GM19193 (cell line): ENCODE measurements at regions not wholly inside any gene's neighbourhood (a gene's known extent, or its start where the extent isn't known, plus 50 kb on each side); places are given as distances from the start of the nearest gene placed in this dataset.

Experiments used
- POLR2A ChIP-seq: IDR thresholded peaks from 4 replicates; pipeline ENCODE4 v1.6.1; 2011; ENCODE audit not compliant: insufficient read depth, insufficient read length; ENCODE audit errors: extremely low read depth

DNA sequence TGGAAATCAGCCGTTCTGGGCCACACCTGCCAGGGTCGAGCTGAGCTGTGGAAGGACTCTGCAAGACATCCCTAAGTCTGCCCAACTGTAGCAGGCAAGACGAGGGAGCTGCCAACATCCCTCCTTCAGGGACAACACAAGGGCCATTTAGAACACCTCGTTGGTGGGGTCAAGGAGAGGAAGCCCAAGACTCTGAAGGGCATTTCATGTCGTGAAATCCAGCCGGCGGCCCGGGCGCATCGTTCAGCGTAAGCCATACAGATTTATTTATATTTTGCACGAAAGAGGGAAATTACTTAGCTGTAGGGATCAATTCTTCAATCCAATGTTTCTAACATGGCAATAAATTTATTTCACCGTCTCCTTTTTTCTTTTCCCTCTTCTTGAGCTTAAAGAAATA, 101.7 kb upstream of the ZC3H12A start:
- no peak for TF ChIP-seq POLR2A

DNA sequence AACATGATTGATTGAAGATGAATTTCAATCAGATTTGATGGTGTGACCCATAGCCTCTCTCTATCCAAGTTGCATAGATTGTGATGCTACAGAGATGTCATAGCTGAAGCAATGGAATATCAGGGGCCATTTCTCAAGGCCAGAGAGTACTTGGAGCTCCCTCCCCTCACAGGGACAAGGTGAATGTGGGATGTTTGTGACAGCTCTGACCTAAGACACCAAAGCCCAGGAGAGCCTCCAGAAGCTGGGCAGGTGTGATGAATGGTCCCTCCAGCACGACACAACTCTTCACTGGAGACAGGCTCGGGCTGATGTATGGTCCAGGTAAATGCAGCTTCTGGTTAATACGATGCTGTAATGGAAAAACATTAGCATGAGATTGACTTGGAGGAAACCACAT, 101.0 kb upstream of the ZC3H12A start:
- TF ChIP-seq POLR2A = no peak

DNA sequence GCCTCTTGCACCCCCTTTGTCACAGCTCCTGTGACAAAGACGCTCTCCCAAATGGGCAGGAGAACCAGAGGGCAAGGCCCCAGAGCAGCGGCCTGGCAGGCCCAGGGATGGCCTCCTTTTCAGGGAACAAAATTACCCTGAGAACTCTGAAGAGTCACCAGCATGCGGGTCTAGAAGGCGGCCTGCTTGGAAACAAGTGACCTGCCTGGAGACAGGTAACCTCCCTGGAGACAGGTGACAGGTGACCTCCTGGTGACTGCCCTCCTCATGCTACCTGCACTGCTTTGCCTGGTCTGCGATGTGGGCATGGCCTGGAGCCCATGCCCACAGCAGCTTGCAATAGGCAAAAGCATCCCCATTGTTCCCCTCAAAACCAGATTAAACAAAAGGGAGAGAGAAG, 86.5 kb upstream of the ZC3H12A start:
- no peak for TF ChIP-seq POLR2A

DNA sequence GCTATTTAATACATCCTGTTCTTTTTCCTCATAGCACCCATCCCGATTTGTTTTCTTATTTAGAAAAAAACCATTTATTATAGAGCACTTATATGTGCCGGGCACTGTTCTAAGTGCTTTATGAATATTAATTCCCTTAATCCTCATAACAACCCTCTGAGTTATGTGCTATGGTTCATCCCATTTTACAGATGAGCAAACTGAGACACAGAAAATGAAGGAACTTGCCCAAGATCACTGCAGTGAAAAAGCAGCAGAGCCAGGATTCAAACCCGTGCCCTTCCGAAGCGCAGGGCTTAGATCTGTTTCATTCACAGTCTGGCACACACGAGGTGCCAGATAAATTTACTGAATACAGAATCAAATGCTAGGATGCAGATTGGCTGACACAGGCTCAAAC, 85.1 kb upstream of the ZC3H12A start:
- no peak for TF ChIP-seq POLR2A

DNA sequence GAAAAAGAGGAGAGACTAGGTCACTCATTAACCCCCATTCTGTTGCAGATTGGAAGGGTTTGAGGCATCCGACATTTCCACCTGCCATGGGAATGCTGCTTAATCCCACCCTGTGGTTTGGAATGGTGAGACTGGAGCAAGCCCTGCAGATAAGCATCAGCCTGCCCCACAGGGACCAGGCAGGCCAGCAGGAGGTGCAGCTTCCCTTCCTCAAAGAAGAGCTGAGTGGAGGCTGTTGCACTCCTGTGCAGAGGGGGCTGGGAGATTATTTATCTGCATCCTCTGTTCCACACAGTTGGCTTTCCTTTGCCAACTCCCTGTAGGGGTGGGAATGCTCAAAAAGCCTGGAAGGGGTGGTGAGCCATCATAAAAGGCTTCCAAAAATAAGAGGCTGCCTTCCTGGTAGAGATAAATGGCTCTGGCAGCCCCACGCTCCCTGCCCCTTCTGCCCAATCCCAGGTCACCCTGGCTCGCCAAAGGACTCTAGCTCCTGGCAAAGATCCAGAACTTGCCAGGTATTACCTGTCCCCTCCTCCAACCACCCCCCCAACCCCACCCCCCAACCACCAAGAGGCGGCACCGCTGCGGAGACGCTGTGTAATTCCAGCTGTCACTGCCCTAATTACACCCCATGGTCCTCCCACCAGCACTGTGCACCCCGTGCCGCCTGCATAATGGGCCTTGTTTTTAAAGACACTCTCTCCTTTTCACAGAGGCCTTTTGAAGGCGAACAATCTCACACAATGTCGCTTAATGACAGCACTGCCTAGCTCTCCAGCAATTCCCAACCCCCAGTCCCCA, 83.0 kb upstream of the ZC3H12A start:
- TF ChIP-seq POLR2A = no peak

DNA sequence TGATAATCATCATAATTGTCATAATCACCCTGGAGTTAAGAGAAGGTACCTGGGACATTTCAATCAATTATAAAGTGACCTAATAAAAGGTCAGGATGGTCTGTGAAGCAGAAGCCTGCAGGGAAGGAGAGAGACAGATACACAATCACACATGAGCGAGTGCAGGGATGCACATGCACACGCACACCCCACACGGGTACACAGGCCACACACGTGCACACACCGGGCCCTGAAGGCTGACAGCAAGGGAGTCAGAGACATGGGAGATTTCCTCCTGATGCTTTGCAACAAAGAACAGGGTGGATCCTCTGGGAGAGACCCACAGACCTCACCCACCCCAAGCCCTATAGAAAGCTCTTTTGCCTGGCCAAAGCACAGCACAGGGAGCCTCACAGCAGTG, 82.3 kb upstream of the ZC3H12A start:
- TF ChIP-seq POLR2A = no peak

GRCh38 chr1:37393173-37394120, 80.9 kb upstream of the ZC3H12A start:
- TF ChIP-seq POLR2A = no peak

DNA sequence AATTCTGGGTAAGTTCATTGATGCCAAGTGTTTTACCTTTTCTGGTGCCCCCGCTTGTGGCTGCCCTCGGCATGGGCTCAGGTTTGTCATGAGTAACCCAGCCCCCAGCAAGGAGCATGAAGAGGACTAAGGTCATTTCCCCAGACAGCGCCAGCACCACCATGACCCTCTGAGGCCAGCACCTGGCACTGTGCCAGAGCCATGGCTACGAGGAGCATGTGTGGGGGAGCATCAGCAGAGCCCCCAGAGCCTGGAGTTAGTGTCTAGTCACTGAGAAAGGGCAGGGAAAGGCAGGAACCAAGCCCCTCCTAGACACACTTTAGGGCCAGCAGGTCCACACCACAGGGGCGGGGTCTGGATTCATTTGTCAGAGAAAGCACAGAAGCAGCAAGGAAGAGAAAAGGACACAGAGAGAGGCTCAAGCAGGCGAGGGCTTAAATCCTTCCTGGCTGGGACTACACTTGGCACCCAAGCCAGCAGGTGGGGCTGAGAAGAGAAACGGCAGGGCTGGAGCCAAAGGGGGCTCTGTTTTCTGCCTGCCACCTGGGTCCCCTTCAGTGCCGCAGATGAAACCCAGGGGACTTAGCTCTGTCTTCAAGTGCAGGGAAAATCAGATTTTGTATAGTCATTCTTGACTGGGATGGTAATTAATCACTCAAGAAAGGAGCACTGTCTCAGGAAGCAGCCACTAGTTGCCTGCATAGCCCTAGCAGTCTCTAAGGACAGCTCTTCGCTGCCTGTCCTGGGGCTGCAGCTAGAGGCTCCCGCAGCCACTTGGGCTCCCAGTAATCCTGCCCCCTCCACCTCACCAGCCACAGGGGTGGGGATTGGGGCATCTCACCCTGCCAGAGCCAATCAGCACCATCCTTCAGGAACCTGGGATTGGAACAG, 79.6 kb upstream of the ZC3H12A start:
- no peak for TF ChIP-seq POLR2A

- TF ChIP-seq POLR2A = no peak
These were observed 76.3 kb upstream of the ZC3H12A start for GRCh38 chr1:37398096-37398495.

DNA sequence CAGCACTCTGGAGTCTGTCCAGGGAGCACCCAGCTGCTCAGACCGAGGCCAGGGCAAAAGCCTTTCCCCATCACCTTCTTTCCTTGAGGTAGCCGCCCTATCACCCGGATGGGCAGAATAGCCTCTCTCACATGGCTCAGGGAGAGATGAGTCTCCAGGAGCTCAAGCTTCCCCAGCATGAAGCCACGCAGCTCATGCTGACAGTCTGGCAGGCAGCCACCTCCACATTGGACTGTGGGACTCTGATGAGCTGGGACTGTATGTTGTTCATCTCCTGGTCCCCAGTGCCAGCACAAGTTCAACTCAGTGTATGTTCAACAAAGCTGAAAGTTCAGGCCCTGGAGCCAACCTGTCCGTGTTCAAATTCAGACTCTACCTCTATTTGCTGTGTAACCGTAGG, 75.2 kb upstream of the ZC3H12A start:
- no peak for TF ChIP-seq POLR2A

DNA sequence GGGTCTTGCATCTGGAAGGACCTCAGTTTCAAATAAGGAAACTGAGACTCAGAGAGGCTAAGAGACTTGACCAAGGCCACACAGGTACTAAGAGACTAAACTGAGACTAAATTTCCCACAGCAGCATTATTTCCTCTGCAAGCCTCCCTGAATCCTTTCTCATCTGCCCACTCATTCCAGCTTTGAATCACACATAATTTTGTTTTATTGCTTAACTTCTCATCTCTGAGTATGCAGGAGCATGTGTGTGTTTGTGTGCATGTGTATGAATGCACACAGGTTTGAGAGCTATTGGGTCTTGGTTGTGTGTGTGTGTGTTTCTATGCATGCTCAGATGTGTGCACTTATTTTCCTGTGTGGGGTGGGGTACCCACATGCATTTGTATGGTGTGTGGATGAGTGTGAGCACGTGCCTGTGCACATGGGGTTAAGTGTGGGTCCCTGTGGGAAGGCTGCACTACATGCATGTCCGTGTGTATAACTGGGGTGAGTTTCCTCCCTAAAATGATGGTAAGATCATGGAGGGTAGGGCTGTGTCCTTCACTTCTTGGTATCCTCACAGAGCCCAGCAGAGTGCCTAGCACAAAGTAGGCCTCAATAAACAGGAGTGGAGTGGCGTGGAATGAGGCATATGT, 74.4 kb upstream of the ZC3H12A start:
- TF ChIP-seq POLR2A = no peak

GRCh38 chr1:37400466-37401225, 73.7 kb upstream of the ZC3H12A start:
- TF ChIP-seq POLR2A = no peak

DNA sequence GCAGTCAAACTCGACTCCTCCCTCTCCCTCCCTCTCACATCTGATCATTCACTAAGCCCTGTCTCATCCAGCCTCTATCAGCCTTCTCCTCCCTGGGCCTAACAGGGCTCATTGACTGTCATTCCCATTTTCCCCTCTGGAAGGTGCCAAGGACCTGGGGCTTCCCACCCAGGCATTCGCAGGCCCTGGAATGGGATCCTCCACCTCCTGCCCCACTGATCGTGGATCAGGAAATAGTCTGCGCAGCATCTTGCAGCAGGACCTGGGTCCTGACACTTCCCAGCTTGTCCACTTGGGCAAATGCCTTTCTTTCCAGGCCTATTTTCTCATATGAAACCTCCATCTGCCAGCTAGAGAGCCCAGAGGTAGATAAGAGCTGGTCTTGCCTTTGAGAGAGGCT, 71.2 kb upstream of the ZC3H12A start:
- no peak for TF ChIP-seq POLR2A

DNA sequence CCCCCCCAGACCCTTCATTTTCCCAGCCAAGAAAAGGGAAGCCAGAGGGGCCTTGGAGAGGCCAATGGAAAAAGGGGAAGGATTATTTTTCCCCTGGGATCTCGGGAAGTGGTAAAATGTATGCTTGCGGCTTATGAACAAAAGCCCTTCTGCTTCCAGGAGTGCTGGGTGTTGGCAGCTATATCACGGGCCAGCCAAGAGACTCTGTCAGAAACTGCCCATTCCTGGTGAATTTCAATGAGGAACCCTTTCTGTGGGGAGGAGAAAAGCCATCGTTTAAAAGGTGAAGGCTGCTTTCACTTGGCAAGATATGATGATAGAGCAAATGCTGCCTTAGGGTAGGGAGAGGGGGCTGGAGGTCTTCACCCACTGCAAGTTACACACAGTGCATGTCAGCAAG, 69.7 kb upstream of the ZC3H12A start:
- no peak for TF ChIP-seq POLR2A

- no peak for TF ChIP-seq POLR2A
These were observed 64.3 kb upstream of the ZC3H12A start for GRCh38 chr1:37410105-37410504.

DNA sequence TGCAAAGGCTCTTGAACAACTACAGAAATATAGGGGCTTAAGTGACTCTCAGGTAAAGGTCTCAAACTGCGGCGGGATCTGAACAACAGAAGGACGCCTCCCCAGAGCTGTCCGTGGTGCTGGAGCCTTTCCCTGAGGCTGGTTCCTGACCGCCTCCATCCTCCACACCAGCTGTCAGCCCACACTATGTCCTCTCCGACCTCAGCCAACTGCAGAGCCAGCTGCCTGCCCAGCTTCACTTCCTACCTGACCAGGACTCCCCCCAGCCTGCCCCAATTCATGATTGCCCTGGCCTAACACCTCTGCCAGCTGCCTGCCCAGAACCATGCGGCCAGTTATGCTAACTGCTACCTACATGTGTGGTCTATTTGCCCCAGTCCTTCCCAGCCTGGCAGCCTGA, 63.6 kb upstream of the ZC3H12A start:
- TF ChIP-seq POLR2A = no peak
